ENCODE measurements at regions not wholly inside any gene's neighbourhood (a gene's known extent, or its start where the extent isn't known, plus 50 kb on each side); places are given as distances from the start of the nearest gene placed in this dataset.

DNA sequence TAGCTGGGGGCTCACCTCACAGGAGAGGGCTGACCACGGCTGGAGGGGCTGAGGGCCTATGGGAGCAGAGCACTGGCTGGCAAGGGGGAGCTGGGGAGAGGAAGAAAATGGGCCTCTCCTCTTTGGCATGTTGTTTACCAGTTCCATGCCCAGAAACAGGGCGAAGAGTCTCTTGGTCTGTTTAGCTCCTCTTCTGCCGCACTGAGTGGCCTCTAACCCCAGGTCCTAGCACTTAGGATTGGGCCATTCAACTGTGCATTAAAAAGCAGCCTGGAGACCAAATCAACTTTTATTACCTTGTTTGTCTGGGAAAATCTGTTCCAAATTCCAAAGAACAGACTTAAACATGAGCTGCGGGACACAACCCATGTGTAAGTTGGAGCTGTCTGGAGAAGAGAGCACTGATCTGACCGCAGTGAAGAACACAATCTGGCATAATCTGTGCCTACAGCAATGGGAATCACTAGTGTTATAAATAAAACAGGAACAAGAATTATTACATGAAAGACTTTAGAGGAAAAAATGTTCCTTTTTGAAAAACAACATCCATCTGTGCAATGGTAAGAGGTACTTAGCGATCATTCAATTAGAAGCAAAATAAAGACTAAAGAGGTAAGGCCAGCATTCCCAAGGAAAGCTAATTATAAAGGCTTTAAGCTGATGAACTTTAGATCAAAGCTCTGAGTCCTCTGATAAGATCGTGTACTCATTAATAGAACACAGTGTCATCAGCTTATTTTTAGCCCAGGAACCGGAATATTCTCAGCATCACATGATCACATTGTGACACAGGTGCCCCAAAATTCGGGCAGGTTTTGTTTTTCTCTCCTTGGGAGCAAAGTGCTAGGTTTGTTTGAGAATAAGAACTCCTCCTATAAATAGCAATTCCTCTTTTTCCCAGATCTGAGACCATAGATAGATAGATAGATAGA lies 243.2 kb downstream of the COL4A1 start:
- Mint-ChIP-seq H3K27me3 (peaks cover 2% of the 10 kb centered on the region), H3K27ac (no peak overlapping the region), H3K4me1 (ENCODE audit: low read depth) (no peaks in the 10 kb centered on the region), H3K9me3 (ENCODE audit: low read depth) (no peaks in the 10 kb centered on the region), H3K36me3 (ENCODE audit: insufficient read depth) (no peaks in the 10 kb centered on the region), H3K4me3 (ENCODE audit: low read depth) (no peak overlapping the region)
- no peak for TF ChIP-seq CTCF (IDR thresholded peaks at IDR 0.05; ENCODE audit: unreplicated experiment)
- DNase-seq (ENCODE audit: low spot score, unreplicated experiment) = no peak

- H3K36me3 Mint-ChIP-seq (ENCODE audit: insufficient read depth) = no peaks in the 10 kb centered on the region
- DNase-seq (ENCODE audit: low spot score, unreplicated experiment) = no peak
- H3K4me3 Mint-ChIP-seq (ENCODE audit: low read depth) = no peak overlapping the region
- H3K27ac Mint-ChIP-seq = no peak overlapping the region
- H3K9me3 Mint-ChIP-seq (ENCODE audit: low read depth) = no peaks in the 10 kb centered on the region
- no peaks in the 10 kb centered on the region for H3K4me1 Mint-ChIP-seq (ENCODE audit: low read depth)
- H3K27me3 Mint-ChIP-seq = no peaks in the 10 kb centered on the region
- TF ChIP-seq CTCF (IDR thresholded peaks at IDR 0.05; ENCODE audit: unreplicated experiment) = no peak
Measured at GRCh38 chr13:110062777-110063442, 244.0 kb downstream of the COL4A1 start.

DNA sequence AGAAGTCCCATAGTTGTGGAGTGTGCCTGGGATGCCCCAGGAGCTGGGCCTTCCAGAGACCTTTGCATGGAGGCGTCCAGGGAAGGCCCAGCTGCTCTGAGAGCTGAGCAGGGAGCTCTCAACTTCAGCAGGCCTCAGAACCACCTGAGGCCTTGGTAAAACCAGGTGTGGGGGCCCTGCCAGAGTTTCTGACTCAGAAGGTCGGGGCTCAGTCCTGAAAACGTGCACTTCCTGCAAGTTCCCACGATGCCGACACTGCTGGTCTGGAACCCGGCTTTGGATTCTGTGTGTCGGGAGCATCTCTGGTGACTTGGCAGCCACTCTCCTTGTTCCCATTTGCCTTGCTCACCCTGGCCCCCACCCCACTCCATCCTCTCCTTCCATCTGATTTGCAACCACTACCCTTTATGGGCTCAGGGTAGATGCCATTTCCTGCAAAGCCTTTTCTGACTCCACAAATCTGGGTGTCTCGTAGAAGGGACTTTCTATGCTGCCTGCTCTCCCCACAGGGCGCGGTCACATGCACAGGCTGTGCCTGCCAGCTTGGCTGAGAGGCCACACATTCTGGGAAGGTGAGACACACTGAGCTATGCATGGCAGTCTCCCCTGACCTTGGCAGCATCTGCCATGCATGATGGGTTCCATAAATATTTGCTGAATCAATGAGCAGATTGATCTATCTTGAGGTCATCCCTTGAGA lies 244.7 kb downstream of the COL4A1 start:
- H3K36me3 Mint-ChIP-seq (ENCODE audit: insufficient read depth) = no peaks in the 10 kb centered on the region
- TF ChIP-seq CTCF (IDR thresholded peaks at IDR 0.05; ENCODE audit: unreplicated experiment) = no peak
- H3K9me3 Mint-ChIP-seq (ENCODE audit: low read depth) = no peaks in the 10 kb centered on the region
- no peaks in the 10 kb centered on the region for H3K4me1 Mint-ChIP-seq (ENCODE audit: low read depth)
- H3K27ac Mint-ChIP-seq = no peak overlapping the region
- DNase-seq (ENCODE audit: low spot score, unreplicated experiment) = no peak
- no peaks in the 10 kb centered on the region for H3K27me3 Mint-ChIP-seq
- no peak overlapping the region for H3K4me3 Mint-ChIP-seq (ENCODE audit: low read depth)

DNA sequence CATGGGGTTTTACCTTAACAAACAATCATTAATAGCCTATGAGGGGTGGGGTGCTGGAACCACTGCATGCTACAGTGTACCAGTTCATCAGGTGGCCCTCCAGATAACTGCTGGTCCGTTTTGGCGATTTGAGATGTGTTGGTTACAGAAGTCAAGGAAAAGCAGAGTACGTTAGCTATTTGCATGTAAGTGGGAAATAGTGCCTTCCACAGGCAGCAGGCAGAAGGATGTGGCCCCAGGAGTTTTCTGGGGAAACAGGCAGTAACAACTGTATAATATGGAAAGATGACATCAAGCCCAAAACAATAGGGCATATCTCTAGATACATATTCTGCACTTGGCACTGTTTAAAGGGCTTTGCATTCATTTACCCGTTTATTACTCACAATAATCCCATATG lies 245.7 kb downstream of the COL4A1 start:
- TF ChIP-seq CTCF (IDR thresholded peaks at IDR 0.05; ENCODE audit: unreplicated experiment) = no peak
- no peaks in the 10 kb centered on the region for H3K27me3 Mint-ChIP-seq

GRCh38 chr13:110057052-110057451 lies 249.9 kb downstream of the COL4A1 start:
- H3K27me3 Mint-ChIP-seq = peaks cover 3% of the 10 kb centered on the region
- no peak overlapping the region for H3K27ac Mint-ChIP-seq
- H3K4me1 Mint-ChIP-seq (ENCODE audit: low read depth) = no peaks in the 10 kb centered on the region
- H3K36me3 Mint-ChIP-seq (ENCODE audit: insufficient read depth) = no peaks in the 10 kb centered on the region
- DNase-seq (ENCODE audit: low spot score, unreplicated experiment) = no peak
- no peak overlapping the region for H3K4me3 Mint-ChIP-seq (ENCODE audit: low read depth)
- TF ChIP-seq CTCF (IDR thresholded peaks at IDR 0.05; ENCODE audit: unreplicated experiment) = no peak
- H3K9me3 Mint-ChIP-seq (ENCODE audit: low read depth) = no peaks in the 10 kb centered on the region

More for the DNA sequence above, 245.7 kb downstream of the COL4A1 start:
- H3K4me1 Mint-ChIP-seq (ENCODE audit: low read depth) = no peaks in the 10 kb centered on the region
- no peaks in the 10 kb centered on the region for H3K9me3 Mint-ChIP-seq (ENCODE audit: low read depth)
- DNase-seq (ENCODE audit: low spot score, unreplicated experiment) = no peak
- H3K4me3 Mint-ChIP-seq (ENCODE audit: low read depth) = no peak overlapping the region
- H3K27ac Mint-ChIP-seq = no peak overlapping the region
- no peaks in the 10 kb centered on the region for H3K36me3 Mint-ChIP-seq (ENCODE audit: insufficient read depth)

Data from progenitor cell of endocrine pancreas (in vitro differentiated cells).